HG03354 (cell line): ENCODE measurements at regions not wholly inside any gene's neighbourhood (a gene's known extent, or its start where the extent isn't known, plus 50 kb on each side); places are given as distances from the start of the nearest gene placed in this dataset.

Experiments
- ATAC-seq: cut with Tn5 transposase; IDR thresholded peaks from one replicate; pipeline ENCODE4 v1.9.1; 2021; ENCODE audit warnings: mild to moderate bottlenecking; ENCODE audit not compliant: unreplicated experiment, poor library complexity, severe bottlenecking

GRCh38 chr14:21991130-21991529, 317.5 kb upstream of the OR4E1 start:
- no peak for ATAC-seq

DNA sequence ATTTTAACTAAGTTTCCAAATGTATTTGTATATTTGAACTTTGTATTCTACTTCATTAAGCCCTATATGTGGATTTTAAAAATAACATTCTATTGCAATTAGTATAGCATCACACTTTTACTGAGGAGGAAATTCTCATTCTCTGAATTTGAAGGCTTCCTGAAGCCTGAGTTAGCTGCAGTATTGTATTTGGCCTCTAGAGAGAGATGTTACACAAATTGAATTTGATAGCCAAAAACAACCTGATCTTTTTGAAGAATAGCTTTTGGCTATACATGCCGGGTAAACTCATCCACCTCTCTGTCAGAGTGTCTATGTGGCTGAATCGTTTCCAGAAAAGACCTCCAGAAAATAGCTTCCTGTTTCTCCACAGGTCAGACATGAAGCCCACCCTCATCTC, 316.5 kb upstream of the OR4E1 start:
- no peak for ATAC-seq

DNA sequence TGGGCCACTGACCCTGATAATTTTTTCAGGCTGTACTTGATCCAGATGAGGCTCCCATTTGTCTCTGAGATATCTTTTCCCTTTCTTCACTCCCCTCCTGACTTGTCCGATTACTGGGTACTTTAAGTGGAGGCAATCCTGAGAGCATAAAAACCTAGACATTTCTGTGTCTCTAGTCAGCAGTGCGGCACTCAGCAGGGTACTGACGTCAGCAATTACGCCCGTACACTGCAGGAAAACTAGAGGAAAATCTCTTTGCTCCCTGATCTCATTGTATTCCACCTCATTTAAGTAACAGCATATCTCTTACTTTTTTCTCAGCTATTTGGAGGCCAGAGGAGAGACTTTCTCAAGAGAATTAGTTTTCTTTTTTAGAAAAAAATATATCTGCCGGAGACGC, 315.5 kb upstream of the OR4E1 start:
- no peak for ATAC-seq

DNA sequence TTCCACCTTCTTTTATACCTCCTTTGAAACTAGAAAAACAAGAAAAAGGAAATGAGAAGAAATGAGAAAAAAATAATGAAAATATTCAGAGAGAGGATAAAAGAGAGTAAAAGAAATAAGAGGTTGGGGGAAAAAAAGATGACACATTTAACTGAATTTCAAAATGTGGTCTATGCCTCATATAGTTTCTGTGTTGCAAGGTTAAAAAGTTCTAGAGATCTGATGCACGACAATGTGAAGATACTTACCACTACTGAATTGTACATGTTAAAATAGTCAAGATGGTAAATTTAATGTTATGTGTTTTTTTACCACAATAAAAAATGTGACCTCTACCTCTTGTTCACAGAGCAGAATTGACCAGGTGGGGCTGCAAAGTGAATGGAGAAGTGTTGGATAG, 314.8 kb upstream of the OR4E1 start:
- no peak for ATAC-seq

- ATAC-seq = no peak
Observed at GRCh38 chr14:21987937-21988336, 314.3 kb upstream of the OR4E1 start.

DNA sequence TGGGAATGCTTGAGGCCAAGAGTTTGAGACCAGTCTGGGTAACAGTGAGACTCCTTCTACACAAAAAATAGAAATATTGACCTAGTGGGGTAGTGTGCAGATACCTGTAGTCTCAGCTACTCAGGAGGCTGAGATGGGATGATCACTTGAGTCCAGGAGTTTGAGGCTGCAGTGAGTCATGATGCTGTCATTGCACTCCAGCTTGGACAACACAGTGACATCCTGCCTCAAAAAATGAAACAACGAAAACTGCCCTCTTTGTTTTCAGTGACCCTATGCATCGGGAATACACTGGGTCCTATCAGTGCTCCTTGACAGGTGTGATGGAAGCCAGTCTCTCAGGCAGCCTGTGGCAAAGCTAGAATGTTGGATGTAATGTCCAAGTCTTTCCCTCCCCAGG, 311.5 kb upstream of the OR4E1 start:
- ATAC-seq = no peak

DNA sequence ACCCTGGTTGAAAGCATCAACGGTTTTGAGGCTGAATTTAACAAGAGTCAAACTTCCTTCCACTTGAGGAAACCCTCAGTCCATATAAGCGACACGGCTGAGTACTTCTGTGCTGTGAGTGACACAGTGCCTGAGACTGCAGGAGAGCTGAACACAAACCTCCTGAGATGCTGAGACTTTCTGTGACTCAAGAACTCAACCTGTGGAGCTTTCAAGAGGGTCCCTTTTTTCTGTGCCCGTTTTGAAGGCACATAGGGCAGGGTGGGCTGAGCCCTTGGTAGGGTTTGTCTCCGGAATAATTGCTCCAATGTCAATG, 305.3 kb upstream of the OR4E1 start:
- no peak for ATAC-seq

DNA sequence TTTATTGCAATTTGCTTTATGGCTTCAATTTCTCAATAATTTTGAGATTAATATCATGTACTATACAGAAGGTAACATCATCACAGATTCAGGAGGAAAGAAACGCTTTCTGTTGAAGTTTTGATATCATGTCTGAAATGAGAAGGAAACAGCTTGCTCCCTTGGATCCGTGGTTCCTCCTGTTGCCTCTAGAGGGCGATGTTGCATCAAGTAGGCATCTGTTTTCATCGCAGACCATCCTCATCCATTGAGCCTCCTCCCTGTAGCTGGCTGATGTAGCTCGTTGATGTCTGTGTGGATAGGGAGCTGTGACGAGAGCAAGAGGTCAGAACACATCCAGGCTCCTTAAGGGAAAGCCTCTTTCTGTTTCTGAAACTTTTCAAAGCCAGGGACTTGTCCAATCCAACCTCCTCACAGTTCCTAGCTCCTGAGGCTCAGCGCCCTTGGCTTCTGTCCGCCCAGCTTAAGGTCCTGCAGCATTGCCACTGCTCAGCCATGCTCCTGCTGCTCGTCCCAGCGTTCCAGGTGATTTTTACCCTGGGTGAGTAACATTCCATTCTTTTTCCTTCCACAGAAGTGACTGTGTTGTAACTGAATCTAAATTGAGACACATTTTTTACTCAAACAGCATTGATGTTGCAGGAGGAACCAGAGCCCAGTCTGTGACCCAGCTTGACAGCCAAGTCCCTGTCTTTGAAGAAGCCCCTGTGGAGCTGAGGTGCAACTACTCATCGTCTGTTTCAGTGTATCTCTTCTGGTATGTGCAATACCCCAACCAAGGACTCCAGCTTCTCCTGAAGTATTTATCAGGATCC, 304.8 kb upstream of the OR4E1 start:
- ATAC-seq = peak; percentile 51

- ATAC-seq = no peak
Observed at GRCh38 chr14:21974741-21975140, 301.1 kb upstream of the OR4E1 start.

GRCh38 chr14:21965042-21965441, 291.4 kb upstream of the OR4E1 start:
- ATAC-seq = no peak

- ATAC-seq = no peak
Observed at GRCh38 chr14:21964180-21964579, 290.6 kb upstream of the OR4E1 start.

DNA sequence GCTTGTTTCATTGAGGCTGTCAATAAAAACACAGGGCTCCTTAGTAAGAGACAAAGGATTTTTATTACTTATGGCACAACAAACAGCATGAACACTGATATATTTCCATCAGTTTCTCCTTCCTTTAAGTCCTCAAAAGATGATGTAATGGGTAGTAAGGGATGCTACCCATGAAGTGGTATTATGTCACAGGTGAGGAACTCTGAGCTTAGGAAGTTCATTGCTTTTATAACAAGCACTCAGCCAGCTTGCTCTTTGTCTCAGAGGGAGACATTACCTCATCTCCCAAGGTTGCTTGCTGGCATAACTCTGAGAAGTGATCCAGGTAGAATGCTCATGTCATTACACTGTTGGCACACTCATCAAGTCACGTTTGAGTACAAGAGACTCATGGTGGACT, 287.0 kb upstream of the OR4E1 start:
- ATAC-seq = no peak

GRCh38 chr14:21941885-21942284, 268.3 kb upstream of the OR4E1 start:
- no peak for ATAC-seq

GRCh38 chr14:21940887-21941856, 267.6 kb upstream of the OR4E1 start:
- ATAC-seq = no peak

DNA sequence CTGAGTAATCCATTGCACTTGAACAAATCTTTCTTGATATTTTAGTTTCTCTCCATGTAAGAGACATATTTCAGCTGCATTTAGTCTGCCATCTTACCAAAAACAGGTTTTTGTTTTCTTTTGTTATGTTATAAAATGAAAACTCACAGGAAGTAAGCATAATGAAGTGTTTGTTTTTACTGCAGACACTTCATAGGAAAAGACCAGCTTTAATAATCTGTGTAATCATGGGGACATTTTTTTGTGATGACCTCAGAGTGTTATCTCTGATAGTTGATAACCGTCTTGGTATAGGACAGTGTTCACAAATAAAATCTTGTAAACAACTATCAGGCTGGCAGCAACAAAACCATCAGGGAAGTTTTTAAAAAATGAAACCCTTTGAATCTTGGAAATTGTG, 266.2 kb upstream of the OR4E1 start:
- ATAC-seq = no peak

DNA sequence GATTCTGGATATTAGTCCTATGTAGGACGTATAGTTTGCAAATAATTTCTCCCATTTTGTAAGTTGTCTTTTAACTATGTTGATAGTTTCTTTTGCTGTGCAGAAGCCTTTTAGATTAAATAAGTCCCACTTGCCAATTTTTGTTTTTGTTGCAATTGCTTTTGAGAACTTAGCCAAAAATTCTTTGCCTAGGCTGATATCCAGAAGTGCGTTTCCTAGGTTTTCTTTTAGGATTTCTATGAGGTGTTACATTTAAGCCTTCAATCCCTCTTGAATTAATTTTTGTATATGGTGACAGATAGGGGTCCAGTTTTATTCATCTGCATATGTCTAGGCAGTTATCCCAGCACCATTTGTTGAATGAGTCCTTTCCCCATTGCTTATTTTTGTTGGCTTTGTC, 264.4 kb upstream of the OR4E1 start:
- no peak for ATAC-seq

DNA sequence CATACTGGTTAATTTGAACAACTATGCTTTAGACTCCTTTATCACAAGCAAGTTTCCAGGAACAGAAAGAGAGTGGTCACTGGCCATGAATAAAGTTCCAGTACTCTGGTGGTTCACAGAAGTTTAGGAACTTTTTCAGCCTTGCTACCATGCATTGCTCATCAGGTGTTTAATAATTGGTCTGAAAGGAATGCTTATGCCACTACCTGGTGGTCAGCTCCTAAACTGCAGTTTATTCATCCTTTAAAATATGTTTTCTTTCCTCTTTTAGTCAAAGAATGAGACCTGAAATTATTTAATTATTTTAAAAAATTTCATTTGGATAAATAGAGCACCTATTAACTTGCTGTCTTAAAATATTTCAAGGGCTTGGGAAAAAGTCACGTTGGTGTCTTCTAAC, 260.1 kb upstream of the OR4E1 start:
- peak; percentile 47 for ATAC-seq

- peak; percentile 96 for ATAC-seq
Observed at GRCh38 chr14:21924479-21924878, 250.9 kb upstream of the OR4E1 start.

DNA sequence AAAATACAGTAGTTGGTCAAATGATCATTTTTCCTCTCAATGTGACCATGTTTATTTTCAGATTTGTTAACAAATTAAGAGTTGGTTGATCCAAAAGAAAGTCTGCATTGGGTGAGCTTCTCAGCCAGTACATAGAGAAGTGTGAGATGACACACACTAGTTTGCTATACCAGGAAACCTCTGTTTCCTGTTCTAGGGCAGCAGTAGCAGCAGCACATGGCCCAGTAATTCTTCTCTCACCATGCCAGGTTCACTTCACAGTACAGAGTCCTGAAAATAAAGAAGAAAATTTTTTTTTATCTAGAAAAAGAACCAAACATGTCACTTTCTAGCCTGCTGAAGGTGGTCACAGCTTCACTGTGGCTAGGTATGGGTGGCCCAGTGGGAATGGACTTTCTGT, 250.2 kb upstream of the OR4E1 start:
- peak; percentile 79 for ATAC-seq

DNA sequence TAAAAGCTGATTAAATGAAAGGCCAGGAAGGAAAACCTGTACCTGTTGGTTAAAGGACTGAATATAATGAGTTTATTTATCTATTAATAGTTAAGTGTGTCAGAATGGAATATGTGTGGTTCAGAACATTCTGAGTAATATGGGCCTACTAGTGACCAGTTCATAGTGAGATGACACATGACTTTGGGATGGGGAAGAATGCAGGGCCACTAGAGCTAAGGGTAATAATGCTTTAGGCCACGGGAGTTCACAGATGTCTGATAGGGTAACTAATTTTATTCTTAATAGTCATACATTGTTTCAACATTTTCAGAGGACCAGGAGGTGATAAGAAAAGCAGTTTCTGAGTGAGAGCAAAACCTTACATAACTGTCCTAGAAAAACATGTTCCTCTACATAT, 247.8 kb upstream of the OR4E1 start:
- ATAC-seq = no peak
